HG03139 (cell line): ENCODE measurements at regions not wholly inside any gene's neighbourhood (a gene's known extent, or its start where the extent isn't known, plus 50 kb on each side); places are given as distances from the start of the nearest gene placed in this dataset.
A peak's percentile ranks its signal among the peaks of the same experiment; 100 is the strongest.

ENCODE experiments used
- ATAC-seq: cut with Tn5 transposase; IDR thresholded peaks from one replicate; pipeline ENCODE4 v1.9.1; 2021; ENCODE audit not compliant: unreplicated experiment

DNA sequence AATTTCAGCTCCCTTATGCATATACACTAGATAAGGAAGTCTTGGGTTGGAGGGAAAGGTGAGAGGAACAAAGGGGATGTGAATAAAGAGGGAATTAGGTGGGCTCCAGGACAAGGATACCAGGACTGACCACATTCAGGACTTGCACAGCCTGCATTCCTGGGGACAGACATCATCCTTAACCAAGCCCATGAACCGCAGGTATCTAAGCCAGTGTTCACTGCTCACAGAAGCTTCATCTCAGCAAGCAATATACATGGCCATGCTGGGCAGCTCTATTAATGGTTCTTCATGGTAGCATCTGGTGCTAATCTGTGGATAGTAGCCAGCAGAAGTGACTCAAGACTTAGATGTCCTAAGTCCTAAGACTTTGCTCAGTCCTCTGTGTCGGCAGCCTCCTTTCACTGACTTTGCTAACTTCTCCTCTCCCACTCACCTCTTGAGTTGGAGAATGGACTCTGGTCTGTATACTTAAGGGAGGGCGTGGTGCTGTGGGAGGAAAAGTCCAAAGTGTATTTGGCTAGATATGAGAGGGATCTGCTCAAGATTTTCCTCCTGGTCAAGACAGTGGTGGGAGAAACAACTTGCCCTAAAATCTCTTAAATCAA is 136.1 kb downstream of the ASCL1 start:
- no peak for ATAC-seq

DNA sequence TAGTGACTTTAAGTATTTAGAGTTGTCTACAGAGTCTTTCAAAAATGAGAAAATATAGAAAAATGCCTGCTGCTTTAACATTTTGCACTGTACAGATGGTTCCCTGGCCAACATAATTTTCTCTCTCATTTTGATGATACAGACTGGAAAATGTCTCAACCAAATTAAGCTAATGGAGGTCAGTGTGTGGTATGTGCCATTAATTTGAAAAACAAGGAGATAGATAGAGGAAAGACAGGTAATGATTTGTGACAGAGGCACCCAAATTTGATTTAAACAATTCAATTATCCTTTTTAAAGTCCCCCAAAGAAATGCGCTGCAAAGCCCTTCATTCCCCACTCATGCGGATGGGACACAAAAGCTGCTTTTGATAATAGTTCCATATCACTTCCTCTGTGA is 140.0 kb downstream of the ASCL1 start:
- ATAC-seq: no peak

DNA sequence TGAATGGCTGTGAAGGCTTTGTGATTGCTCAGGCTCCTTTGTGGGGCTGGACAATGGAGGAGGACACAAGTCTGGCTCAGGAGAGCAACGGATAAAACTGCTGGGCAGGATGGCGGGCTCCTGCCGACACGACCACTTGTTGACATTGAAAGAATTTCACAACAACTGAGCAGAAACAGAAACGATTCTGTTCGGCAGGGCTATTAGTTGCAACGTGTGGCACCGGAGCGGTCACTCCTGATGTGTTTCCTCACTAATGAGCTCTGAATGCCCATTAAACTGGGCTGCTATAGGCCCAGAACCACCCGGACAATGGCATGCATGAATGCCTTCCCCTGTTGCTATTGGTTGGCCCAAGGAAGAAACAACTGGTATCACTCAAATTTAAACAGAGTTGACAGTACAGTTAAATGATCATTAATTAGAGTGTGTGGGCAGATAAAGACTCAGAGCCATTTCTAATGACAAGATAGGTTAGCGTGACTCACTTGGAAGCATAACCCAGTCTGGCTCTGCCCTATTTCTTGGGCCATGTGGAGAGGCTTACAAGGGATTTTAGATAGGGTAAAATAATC is 142.9 kb downstream of the ASCL1 start:
- no peak for ATAC-seq

DNA sequence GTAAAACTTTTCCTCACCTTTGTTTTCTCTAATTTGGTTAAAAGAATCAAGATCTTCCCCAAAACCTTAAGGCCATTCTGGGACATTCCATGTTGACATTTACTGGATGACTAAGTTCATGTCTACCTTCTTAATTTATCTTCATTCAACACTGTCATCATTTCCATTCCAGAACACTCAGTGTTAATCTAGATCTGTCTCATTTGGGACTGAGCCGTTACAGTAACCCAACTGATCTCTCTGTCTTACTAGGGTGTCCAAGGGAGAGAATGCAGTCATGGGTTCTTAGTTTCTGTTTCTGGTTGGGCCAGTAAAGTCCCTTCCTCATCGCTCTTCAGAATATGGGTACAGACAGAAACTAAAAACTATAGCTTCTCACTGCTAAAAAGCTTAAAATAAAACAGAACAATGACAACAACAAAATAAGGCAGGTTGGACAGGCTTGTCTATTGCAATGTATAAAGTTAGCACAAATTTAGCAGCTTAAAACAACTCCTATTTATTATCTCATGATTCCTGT is 144.8 kb downstream of the ASCL1 start:
- no peak for ATAC-seq

- no peak for ATAC-seq
Measured at GRCh38 chr12:103105971-103106597, 148.6 kb downstream of the ASCL1 start.

- no peak for ATAC-seq
Measured at GRCh38 chr12:103109861-103110260, 152.4 kb downstream of the ASCL1 start.

DNA sequence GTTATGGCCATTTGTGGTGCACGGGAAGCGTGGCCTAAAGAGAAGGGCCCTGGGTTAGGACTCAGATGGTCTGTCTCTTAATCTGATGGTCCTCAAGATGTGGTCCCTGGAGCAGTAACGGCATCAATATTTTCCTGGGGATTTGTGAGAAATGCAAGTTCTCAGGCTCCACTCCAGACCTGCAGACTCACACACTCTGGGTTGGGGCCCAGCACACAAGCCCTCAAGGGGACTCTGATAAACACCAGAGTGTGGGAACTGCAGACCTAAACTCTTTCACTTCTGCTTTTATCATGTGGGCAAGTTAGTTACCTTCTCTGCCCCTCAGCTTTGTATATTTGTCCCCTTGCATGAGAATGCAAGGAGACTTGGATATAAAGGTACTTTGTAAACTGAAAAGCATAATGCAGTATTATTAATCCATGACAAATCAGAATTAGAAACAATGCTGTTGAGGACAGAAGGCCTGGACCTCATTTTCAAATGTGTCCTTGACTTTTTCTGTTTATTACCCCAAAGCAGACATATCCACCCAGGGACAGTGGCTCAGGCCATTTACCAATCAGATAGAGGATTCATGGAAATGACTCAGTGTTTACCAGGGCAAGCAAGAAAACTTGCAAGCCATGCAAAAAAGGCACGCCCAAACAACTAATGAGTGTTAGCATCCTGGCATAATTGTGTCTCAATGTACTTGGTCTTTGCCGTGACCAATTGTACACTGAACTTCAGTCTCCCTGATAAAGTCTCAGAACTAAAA is 157.0 kb downstream of the ASCL1 start:
- peak; percentile 97 for ATAC-seq

- no peak for ATAC-seq
Measured at GRCh38 chr12:103128862-103129501, 171.5 kb downstream of the ASCL1 start.

DNA sequence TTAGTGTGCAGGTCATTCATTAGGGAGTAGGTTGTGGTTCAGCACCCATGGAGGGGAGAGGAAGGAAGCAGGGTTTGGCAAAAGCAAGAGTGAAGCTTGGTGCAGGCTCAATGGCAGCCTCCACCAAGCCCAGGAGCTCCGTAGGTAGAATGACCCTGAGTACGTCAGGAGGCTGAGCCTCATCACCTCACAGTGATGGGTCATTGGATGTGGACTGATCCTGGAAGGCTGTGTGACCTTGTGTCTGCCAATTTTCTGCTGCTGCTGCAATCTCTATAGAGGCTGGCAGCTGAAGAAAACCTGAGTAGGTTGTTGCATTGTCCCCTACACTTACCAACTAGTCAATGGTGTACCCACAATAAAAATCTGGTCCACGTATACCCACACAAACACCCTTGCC is 173.1 kb downstream of the ASCL1 start:
- ATAC-seq: no peak

DNA sequence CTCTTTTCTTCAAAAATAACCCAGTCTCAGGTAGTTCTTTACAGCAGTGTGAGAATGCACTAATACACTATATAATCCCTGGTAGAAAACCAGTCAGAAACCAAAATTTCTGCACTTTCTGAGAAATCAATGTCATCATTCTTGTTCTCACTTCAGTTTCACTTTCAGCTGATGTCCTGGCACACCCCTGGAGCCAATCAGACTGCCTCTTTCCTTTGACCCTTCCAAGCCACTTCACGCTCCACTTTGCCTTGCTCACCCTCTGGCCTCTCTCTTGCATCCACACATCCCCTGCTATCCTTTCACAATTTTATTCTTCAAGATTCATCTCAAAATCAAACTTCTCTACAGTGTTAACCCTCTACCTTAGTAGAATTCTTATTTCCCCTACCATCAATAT is 181.1 kb downstream of the ASCL1 start:
- no peak for ATAC-seq

DNA sequence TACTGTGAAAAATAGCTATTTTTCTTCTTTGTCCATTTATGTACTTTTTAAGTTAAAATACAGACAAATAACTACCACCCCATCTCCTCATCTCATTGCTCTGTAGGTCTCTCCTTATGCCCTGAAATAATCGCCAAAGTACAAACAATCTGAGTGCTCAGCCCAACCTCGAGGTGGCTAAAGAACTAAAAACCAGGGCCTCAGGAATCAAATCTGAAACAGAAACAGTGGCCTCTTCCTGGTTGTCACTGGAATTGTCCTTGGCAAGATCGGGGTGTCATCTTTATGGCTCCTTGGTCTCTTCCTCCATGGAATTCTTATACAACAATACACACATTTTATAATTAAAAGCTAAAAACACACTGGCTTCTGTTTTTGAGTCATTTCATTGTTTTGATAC is 182.4 kb downstream of the ASCL1 start:
- no peak for ATAC-seq

DNA sequence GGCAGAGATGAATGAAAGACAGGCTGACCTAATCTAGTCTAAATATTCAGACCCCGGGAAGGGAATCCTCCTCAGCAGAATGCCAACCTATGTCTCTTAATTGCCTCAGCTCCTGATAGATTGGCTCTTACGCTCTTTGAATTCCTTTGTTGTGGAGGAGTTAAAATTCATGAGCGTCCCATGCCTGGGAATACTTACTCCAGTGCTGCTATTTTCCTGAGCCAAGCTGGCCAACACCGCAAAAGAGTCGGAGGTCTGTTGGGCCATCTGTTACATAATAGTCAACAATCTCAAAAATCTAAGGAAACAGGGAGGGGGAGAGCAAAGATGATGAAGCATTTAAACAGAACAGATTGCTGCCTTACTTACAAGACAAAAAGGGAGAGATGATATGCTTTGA is 182.8 kb downstream of the ASCL1 start:
- ATAC-seq: no peak

DNA sequence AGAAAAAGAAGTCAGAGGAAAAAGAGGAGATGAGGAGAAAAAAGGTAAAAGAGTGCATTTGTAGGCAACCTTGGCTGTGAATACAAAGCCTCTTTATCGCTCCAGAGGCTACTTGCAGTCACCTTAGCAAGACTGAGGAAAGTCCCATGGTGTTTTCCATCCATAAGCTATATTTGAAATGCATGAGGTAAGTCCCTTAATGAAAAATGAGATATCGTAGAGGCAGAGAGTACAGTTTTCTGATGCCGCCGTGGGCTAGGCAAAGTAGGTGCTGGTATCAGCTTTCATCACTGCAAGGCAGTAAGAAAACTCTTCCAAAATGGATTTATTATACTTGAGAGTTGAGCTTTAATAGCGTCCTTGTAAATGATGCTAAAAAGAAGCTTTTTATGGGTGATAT is 186.8 kb downstream of the ASCL1 start:
- no peak for ATAC-seq

DNA sequence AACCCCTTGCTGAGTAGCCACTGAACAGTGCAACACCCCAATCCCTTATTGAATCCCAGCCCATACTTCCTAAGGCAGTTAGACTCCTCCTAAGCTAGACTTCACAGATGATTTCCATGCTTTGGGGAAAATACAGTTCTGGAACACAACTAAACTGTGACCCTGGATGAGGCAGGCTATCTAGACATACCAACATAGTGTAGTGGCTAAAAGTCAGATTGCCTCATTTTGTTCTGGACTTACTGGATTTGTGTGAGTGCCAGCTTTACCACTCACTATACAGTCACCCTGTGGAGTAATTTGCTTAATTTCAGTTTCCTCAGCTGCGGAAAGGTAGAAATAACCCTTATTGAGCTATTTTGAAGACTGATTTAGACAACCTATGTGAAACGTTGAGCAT is 203.1 kb downstream of the ASCL1 start:
- no peak for ATAC-seq

- ATAC-seq: no peak
Measured at GRCh38 chr12:103161582-103162362, 204.3 kb downstream of the ASCL1 start.

DNA sequence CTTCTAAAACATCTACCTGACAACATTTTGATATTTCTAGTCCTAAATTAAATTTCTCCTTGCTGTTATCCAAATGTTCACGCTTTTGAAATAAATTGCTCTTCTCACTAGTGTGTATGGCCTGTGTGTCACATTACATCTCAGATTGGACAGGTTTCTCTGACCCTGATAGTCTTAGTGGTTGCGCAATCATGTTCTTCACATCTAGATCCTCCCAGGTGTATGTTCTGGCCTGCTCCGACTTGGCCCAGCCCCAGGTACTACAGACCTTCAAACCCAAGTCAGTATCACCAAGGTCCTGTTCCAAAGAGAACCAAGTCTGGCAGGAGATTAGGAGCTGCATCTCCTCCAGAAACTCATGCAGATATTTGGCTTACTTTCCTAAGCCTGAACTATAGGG is 209.5 kb downstream of the ASCL1 start:
- ATAC-seq: no peak

DNA sequence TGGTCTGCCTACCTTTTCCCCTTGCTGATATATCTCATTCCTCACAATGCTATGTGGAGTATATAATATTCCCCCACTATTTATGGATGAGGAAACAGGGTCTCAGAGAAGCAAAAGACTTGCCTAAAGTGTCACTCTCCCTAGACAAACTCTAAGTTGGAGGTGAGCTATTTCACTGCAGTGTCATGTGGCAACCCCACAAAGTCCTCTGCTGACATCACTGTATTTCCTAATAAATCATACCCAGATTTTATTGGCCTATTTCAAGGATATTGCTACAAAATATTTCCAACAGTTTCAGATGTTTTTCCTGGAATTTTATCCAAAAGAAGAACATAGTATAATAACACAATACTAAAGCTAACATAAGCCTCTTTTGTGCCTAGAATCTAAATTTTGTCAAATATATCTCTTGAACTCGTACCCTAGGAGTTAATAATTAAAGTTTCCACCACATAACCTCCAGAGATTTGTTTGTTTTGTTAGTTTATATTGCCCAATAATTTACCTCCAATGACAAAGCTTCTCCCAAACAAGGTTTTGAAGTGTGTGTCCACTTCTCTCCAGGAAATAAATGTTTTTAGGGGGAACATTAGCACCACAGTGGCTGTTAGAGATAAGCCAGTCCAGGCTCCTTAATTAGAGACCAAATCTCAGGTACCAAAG is 215.1 kb downstream of the ASCL1 start:
- no peak for ATAC-seq

- ATAC-seq: no peak
Measured at GRCh38 chr12:103175625-103176024, 218.2 kb downstream of the ASCL1 start.

- ATAC-seq: no peak
Measured at GRCh38 chr12:103177639-103178255, 220.3 kb downstream of the ASCL1 start.
